ENCODE measurements at regions not wholly inside any gene's neighbourhood (a gene's known extent, or its start where the extent isn't known, plus 50 kb on each side); places are given as distances from the start of the nearest gene placed in this dataset.

DNA sequence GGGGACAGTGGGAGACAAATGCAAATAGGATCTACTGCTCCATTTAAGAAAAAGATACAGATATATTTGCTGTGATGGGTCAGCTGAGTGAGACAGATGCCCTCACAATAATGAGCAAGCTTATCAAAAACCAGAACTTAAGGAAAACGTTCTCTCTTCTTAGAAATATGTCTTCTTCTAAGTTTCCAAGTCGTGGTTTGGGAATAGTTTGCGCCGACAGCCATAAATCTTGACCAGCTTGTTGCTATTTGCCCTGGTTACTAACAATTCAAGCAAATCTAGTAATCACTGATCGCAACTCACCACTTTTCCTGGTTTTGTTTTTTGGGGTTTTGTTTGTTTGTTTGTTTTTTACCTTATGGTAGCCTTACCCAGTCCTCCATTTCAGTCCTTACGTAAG lies 67.6 kb upstream of the GUCY1A1 start:
- no peaks in the 10 kb centered on the region for H3K79me2 ChIP-seq (replicated peaks; ENCODE audit: insufficient read depth, low read length)
- no peaks in the 10 kb centered on the region for H3F3A ChIP-seq (ENCODE audit: insufficient read depth, low read length, poor library complexity, severe bottlenecking)
- no peak overlapping the region for H2AFZ ChIP-seq (ENCODE audit: low read depth, low read length)
- no peak overlapping the region for H3K9ac ChIP-seq (ENCODE audit: low read length)
- H3K9me2 ChIP-seq (ENCODE audit: insufficient read depth, low read length) = no peaks in the 10 kb centered on the region
- no peak for TF ChIP-seq CTCF (IDR thresholded peaks at IDR 0.05; ENCODE audit: poor library complexity, severe bottlenecking)
- TF ChIP-seq POLR2AphosphoS5 (IDR thresholded peaks at IDR 0.05) = no peak
- no peak for TF ChIP-seq TAF1 (IDR thresholded peaks at IDR 0.05; ENCODE audit: low read depth)
- no peak for TF ChIP-seq EZH2 (IDR thresholded peaks at IDR 0.05; ENCODE audit: borderline replicate concordance, insufficient read depth, low read length, poor library complexity, severe bottlenecking)
- TF ChIP-seq MXI1 (conservative IDR thresholded peaks at IDR 0.05; ENCODE audit: poor library complexity, severe bottlenecking) = no peak
- TF ChIP-seq EP300 (conservative IDR thresholded peaks at IDR 0.05; ENCODE audit: poor library complexity, severe bottlenecking) = no peak
- TF ChIP-seq REST (IDR thresholded peaks at IDR 0.05; ENCODE audit: borderline replicate concordance) = no peak
- TF ChIP-seq SMC3 (conservative IDR thresholded peaks at IDR 0.05; ENCODE audit: poor library complexity) = no peak
- TF ChIP-seq RAD21 (conservative IDR thresholded peaks at IDR 0.05) = no peak
- no peaks in the 10 kb centered on the region for H3K36me3 ChIP-seq (ENCODE audit: insufficient read depth, low read length)
- no peak overlapping the region for H3K27ac ChIP-seq (ENCODE audit: low read length)
- no peak overlapping the region for H3K4me3 ChIP-seq (ENCODE audit: low read length)
- no peak overlapping the region for H3K4me2 ChIP-seq (ENCODE audit: low read length)
- H4K20me1 ChIP-seq (ENCODE audit: insufficient read depth) = no peaks in the 10 kb centered on the region
- H3K9me3 ChIP-seq (ENCODE audit: low read length) = no peaks in the 10 kb centered on the region
- no peaks in the 10 kb centered on the region for H3K27me3 ChIP-seq (ENCODE audit: insufficient read depth, low read depth, low read length)

DNA sequence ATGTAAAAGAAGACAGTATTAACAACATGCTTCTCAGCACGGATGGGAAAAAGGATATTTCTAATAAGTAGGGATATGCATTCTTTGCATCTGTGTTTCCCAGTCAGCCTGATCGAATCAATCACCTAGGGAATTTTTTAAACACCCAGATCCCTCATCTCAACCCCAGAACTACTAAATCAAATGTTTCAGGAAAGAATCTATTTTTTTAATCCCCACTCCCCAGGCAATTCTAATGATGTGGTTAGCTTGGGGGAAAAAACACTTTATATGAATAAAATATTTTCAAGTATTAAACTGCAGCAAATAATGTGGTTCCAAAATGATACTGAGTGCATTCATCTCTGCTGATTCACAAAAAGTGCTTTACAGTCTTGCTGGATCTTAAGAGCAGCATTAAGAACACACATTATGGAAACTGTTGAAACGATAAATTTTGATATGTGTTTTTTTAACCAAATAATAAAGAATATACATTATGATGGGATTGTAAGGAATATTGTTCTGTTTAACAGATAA lies 68.7 kb upstream of the GUCY1A1 start:
- Histone ChIP-seq H3K79me2 (replicated peaks; ENCODE audit: insufficient read depth, low read length) (no peaks in the 10 kb centered on the region), H3K9ac (ENCODE audit: low read length) (no peak overlapping the region), H3K9me2 (ENCODE audit: insufficient read depth, low read length) (no peaks in the 10 kb centered on the region), H2AFZ (ENCODE audit: low read depth, low read length) (no peak overlapping the region), H3K36me3 (ENCODE audit: insufficient read depth, low read length) (no peaks in the 10 kb centered on the region), H3F3A (ENCODE audit: insufficient read depth, low read length, poor library complexity, severe bottlenecking) (no peaks in the 10 kb centered on the region), H3K27me3 (ENCODE audit: insufficient read depth, low read depth, low read length) (no peaks in the 10 kb centered on the region), H4K20me1 (ENCODE audit: insufficient read depth) (no peaks in the 10 kb centered on the region), H3K4me2 (ENCODE audit: low read length) (no peak overlapping the region), H3K4me3 (ENCODE audit: low read length) (no peak overlapping the region), H3K9me3 (ENCODE audit: low read length) (no peaks in the 10 kb centered on the region), H3K27ac (ENCODE audit: low read length) (no peak overlapping the region)
- TF ChIP-seq REST (IDR thresholded peaks at IDR 0.05; ENCODE audit: borderline replicate concordance) (no peak), SMC3 (conservative IDR thresholded peaks at IDR 0.05; ENCODE audit: poor library complexity) (no peak), RAD21 (conservative IDR thresholded peaks at IDR 0.05) (no peak), EZH2 (IDR thresholded peaks at IDR 0.05; ENCODE audit: borderline replicate concordance, insufficient read depth, low read length, poor library complexity, severe bottlenecking) (no peak), POLR2AphosphoS5 (IDR thresholded peaks at IDR 0.05) (no peak)

Data from neural cell (in vitro differentiated cells).